Trophoblast cell (in vitro differentiated cells and primary cell): ENCODE measurements at regions not wholly inside any gene's neighbourhood (a gene's known extent, or its start where the extent isn't known, plus 50 kb on each side); places are given as distances from the start of the nearest gene placed in this dataset.
A peak's percentile ranks its signal among the peaks of the same experiment; 100 is the strongest.

Experiments
- DNase-seq, 2 donors: peaks; one replicate each; pipeline ENCODE4 v3.0.0-alpha.2; 2016
- H2AFZ ChIP-seq: 2 replicates; pipeline ENCODE4 v1.6.1; 2013; ENCODE audit warnings: low read length, moderate library complexity, mild to moderate bottlenecking; ENCODE audit not compliant: insufficient read depth, poor library complexity
- H2AK5ac ChIP-seq: 2 replicates; pipeline ENCODE4 v1.6.1; 2013; ENCODE audit warnings: mild to moderate bottlenecking, low read length
- H2BK120ac ChIP-seq: 2 replicates; pipeline ENCODE4 v1.6.1; 2013; ENCODE audit warnings: low read length, mild to moderate bottlenecking, moderate library complexity; ENCODE audit not compliant: insufficient read depth, poor library complexity
- H2BK12ac ChIP-seq: 2 replicates; pipeline ENCODE4 v1.6.1; 2013; ENCODE audit warnings: mild to moderate bottlenecking, low read length, moderate library complexity
- H2BK5ac ChIP-seq: 2 replicates; pipeline ENCODE4 v1.6.1; 2013; ENCODE audit warnings: low read length, low read depth, moderate library complexity, mild to moderate bottlenecking; ENCODE audit not compliant: poor library complexity
- H3K14ac ChIP-seq: 2 replicates; pipeline ENCODE4 v1.6.1; 2013; ENCODE audit warnings: mild to moderate bottlenecking, low read length
- H3K18ac ChIP-seq: 2 replicates; pipeline ENCODE4 v1.6.1; 2013; ENCODE audit warnings: mild to moderate bottlenecking, low read length
- H3K23ac ChIP-seq: 2 replicates; pipeline ENCODE4 v1.6.1; 2013; ENCODE audit warnings: low read length
- H3K27ac ChIP-seq: 2 replicates; pipeline ENCODE4 v1.5.1; 2013; ENCODE audit warnings: low read depth, mild to moderate bottlenecking, inconsistent platforms, low read length, moderate library complexity
- H3K27me3 ChIP-seq: 2 replicates; pipeline ENCODE4 v1.6.1; 2013; ENCODE audit warnings: inconsistent platforms, mild to moderate bottlenecking, low read length, moderate library complexity; ENCODE audit not compliant: insufficient read depth
- H3K36me3 ChIP-seq, 2 experiments: 1 replicate in 1 of 2; 2 replicates in 1 of 2; pipeline ENCODE4 v1.6.1; 2013; ENCODE audit warnings: low read length in 2 of 2, mild to moderate bottlenecking in 2 of 2, moderate library complexity in 1 of 2; ENCODE audit not compliant: insufficient read depth in 2 of 2, control insufficient read depth in 1 of 2
- H3K4ac ChIP-seq: 2 replicates; pipeline ENCODE4 v1.6.1; 2013; ENCODE audit warnings: low read depth, mild to moderate bottlenecking, low read length, moderate library complexity
- H3K4me1 ChIP-seq, 2 experiments: 1 replicate in 1 of 2; 2 replicates in 1 of 2; pipeline ENCODE4 v1.6.1; 2013; ENCODE audit warnings: low read length in 2 of 2, mild to moderate bottlenecking in 2 of 2, moderate library complexity in 1 of 2; ENCODE audit not compliant: insufficient read depth in 2 of 2, control insufficient read depth in 1 of 2
- H3K4me2 ChIP-seq: 2 replicates; pipeline ENCODE4 v1.6.1; 2013; ENCODE audit warnings: inconsistent platforms, mild to moderate bottlenecking, low read length, moderate library complexity
- H3K4me3 ChIP-seq: 2 replicates; pipeline ENCODE4 v1.5.1; 2013; ENCODE audit warnings: mild to moderate bottlenecking, low read depth, low read length, inconsistent platforms
- H3K79me1 ChIP-seq: one replicate; pipeline ENCODE4 v1.6.1; 2013; ENCODE audit warnings: low read length
- H3K79me2 ChIP-seq: 2 replicates; pipeline ENCODE4 v1.6.1; 2013; ENCODE audit warnings: low read length, mild to moderate bottlenecking; ENCODE audit not compliant: control insufficient read depth, insufficient read depth, poor library complexity
- H3K9ac ChIP-seq: 2 replicates; pipeline ENCODE4 v1.6.1; 2013; ENCODE audit warnings: mild to moderate bottlenecking, low read length
- H3K9me3 ChIP-seq: 2 replicates; pipeline ENCODE4 v1.6.1; 2013; ENCODE audit warnings: low read depth, mild to moderate bottlenecking, control low read depth, inconsistent platforms, low read length; ENCODE audit not compliant: insufficient read depth
- H4K12ac ChIP-seq: 2 replicates; pipeline ENCODE4 v1.6.1; 2013; ENCODE audit warnings: low read depth, mild to moderate bottlenecking, low read length, moderate library complexity
- H4K8ac ChIP-seq: 2 replicates; pipeline ENCODE4 v1.6.1; 2013; ENCODE audit warnings: low read depth, mild to moderate bottlenecking, low read length, moderate library complexity
- H4K91ac ChIP-seq: one replicate; pipeline ENCODE4 v1.6.1; 2013; ENCODE audit warnings: low read depth, mild to moderate bottlenecking, low read length, moderate library complexity
- WGBS: extraction: QIAGEN DNeasy Blood & Tissue Kit; methylation state at CpG from one replicate; pipeline ENCODE4 v1.1.7; 2013; ENCODE audit warnings: missing lambda C conversion rate; ENCODE audit not compliant: insufficient read length, insufficient coverage; ENCODE audit errors: extremely low coverage; 5-methylcytosine and 5-hydroxymethylcytosine counted together

DNA sequence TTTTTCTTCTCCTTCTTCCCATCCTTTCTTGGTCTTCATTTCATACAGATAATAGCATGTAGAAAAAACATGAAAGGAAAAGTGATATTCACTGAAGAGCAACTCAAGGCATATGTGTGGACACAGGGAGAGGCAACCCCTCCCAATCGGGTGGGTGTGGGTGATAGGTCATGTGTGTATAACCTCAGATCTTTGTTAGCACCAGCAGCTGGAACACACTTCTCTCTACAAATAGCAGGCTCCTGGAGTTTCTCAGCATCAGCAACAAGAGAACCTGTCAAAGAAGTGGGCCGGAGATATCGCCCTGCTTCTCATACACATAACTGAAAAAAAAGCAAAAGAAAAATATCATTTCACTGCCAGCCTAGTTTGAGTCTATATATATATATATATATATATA is 426.4 kb downstream of the DTWD2 start:
- H3K36me3 ChIP-seq, result no peaks in the 10 kb centered on the region
- H3K14ac ChIP-seq, result no peak overlapping the region
- no peak overlapping the region for H3K4me3 ChIP-seq
- H2BK120ac ChIP-seq, result no peak overlapping the region
- H3K9ac ChIP-seq, result no peak overlapping the region
- no peak overlapping the region for H3K4ac ChIP-seq
- no peak overlapping the region for H3K23ac ChIP-seq
- no peak overlapping the region for H4K8ac ChIP-seq
- H3K27ac ChIP-seq, result no peak overlapping the region
- no peak overlapping the region for H4K12ac ChIP-seq
- H3K9me3 ChIP-seq, result no peaks in the 10 kb centered on the region
- H3K18ac ChIP-seq, result no peak overlapping the region
- no peak for DNase-seq
- no peak overlapping the region for H2BK5ac ChIP-seq
- H2AK5ac ChIP-seq, result no peak overlapping the region
- no peak overlapping the region for H3K4me2 ChIP-seq
- no peaks in the 10 kb centered on the region for H3K27me3 ChIP-seq
- no peaks in the 10 kb centered on the region for H3K79me2 ChIP-seq
- H4K91ac ChIP-seq, result no peak overlapping the region
- peaks cover 0 to 3% of the 10 kb centered on the region in 2 experiments for H3K4me1 ChIP-seq
- no peak overlapping the region for H2AFZ ChIP-seq
- WGBS, result no CpG with 5 or more reads among the region's 3 CpGs
- H2BK12ac ChIP-seq, result no peak overlapping the region
- no peaks in the 10 kb centered on the region for H3K79me1 ChIP-seq

DNA sequence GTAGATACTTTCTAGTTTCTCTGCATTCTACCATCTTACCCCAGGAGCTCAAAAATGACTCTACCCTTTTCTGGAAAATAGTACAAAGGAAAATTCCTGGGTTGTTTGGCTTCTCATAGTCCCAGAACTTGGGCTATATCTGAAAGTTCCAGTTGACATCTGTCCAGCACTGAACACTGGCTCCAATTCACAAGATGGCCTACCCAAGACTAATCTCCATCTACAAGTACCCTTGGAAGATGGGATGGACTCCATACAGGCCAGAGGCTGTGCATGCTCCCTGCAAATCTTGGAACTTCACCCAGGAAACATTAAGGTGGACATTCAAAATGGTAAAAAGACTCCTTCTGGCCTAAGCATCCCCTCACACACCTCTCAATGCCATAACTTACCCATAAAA is 427.1 kb downstream of the DTWD2 start:
- no peak overlapping the region for H3K4ac ChIP-seq
- H3K36me3 ChIP-seq, result no peaks in the 10 kb centered on the region
- H2BK5ac ChIP-seq, result no peak overlapping the region
- no peak overlapping the region for H4K8ac ChIP-seq
- H3K18ac ChIP-seq, result no peak overlapping the region
- H3K14ac ChIP-seq, result no peak overlapping the region
- H3K27me3 ChIP-seq, result no peaks in the 10 kb centered on the region
- H3K79me1 ChIP-seq, result no peaks in the 10 kb centered on the region
- no peaks in the 10 kb centered on the region for H3K79me2 ChIP-seq
- H2BK12ac ChIP-seq, result no peak overlapping the region
- H4K91ac ChIP-seq, result no peak overlapping the region
- H2AK5ac ChIP-seq, result no peak overlapping the region
- H3K23ac ChIP-seq, result no peak overlapping the region
- H2AFZ ChIP-seq, result no peak overlapping the region
- no peak overlapping the region for H3K9ac ChIP-seq
- no peaks in the 10 kb centered on the region for H3K9me3 ChIP-seq
- no peak overlapping the region for H4K12ac ChIP-seq
- no peak overlapping the region for H2BK120ac ChIP-seq
- no peak overlapping the region for H3K27ac ChIP-seq
- no peak for DNase-seq
- no peak overlapping the region for H3K4me2 ChIP-seq
- H3K4me1 ChIP-seq, result peaks cover 0 to 3% of the 10 kb centered on the region in 2 experiments
- H3K4me3 ChIP-seq, result no peak overlapping the region

DNA sequence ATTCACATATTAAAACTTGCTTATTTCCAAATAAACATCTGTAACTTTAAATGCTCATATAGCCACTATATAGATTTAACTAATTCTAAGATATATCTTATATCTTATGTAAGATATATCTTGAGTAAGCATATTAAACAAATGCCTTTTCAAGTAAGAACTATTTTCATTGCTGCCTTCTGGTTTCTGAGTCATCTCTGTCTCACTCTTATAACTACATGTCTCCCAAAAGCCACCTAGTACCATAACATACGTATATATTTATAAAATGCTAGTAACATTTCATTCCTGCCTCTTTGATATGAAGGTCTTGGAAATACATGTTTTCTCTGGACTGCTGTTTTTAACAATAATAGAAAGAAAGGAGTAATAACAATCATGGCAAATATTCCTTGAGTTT is 429.5 kb downstream of the DTWD2 start:
- no peak overlapping the region for H2BK12ac ChIP-seq
- no peaks in the 10 kb centered on the region for H3K79me1 ChIP-seq
- no peak overlapping the region for H2AK5ac ChIP-seq
- no peak overlapping the region for H2BK5ac ChIP-seq
- no peak overlapping the region for H3K14ac ChIP-seq
- H4K12ac ChIP-seq, result no peak overlapping the region
- no peaks in the 10 kb centered on the region for H3K36me3 ChIP-seq
- H3K9me3 ChIP-seq, result no peaks in the 10 kb centered on the region
- H2BK120ac ChIP-seq, result no peak overlapping the region
- H2AFZ ChIP-seq, result no peak overlapping the region
- H3K4me1 ChIP-seq, result peaks cover 0 to 5% of the 10 kb centered on the region in 2 experiments
- no peak overlapping the region for H3K23ac ChIP-seq
- DNase-seq, result no peak
- no peak overlapping the region for H3K9ac ChIP-seq
- no peak overlapping the region for H3K27ac ChIP-seq
- H3K79me2 ChIP-seq, result no peaks in the 10 kb centered on the region
- no peak overlapping the region for H3K4me3 ChIP-seq
- H3K27me3 ChIP-seq, result no peaks in the 10 kb centered on the region
- H3K4ac ChIP-seq, result no peak overlapping the region
- WGBS, result no CpG with 5 or more reads among the region's 1 CpG
- no peak overlapping the region for H3K4me2 ChIP-seq
- H3K18ac ChIP-seq, result no peak overlapping the region
- no peak overlapping the region for H4K91ac ChIP-seq
- no peak overlapping the region for H4K8ac ChIP-seq

DNA sequence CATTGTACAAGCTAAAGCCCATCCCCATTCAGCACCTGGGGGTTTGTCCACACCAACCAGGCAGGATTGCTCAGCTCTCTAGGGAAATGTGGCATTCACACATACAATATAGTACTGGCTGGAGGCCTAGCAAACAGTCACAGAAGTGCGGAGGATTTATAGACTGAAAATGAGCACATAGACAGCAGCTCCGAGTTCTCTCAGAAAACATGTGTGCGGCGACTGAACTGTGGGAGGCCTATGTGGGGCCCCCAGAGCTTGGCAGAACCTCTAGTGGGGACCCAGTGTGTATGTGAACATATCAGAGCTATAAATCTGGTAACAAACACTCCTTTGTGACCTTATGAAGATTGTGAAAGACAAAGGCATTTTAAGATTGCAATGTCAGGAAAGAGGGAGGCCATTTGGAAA is 431.1 kb downstream of the DTWD2 start:
- no peak overlapping the region for H2AK5ac ChIP-seq
- H2BK120ac ChIP-seq, result no peak overlapping the region

More for the DNA sequence above, 431.1 kb downstream of the DTWD2 start:
- Histone ChIP-seq H3K36me3 (no peaks in the 10 kb centered on the region), H3K79me2 (no peaks in the 10 kb centered on the region), H4K91ac (no peak overlapping the region), H3K4me3 (no peak overlapping the region), H3K79me1 (no peaks in the 10 kb centered on the region), H3K27me3 (no peaks in the 10 kb centered on the region), H3K4ac (no peak overlapping the region), H3K27ac (no peak overlapping the region), H2BK12ac (no peak overlapping the region), H2AFZ (no peak overlapping the region), H3K23ac (no peak overlapping the region), H4K12ac (no peak overlapping the region), H3K14ac (no peak overlapping the region), H4K8ac (no peak overlapping the region), H3K18ac (no peak overlapping the region), H3K4me2 (no peak overlapping the region), H3K9me3 (no peaks in the 10 kb centered on the region), H3K9ac (no peak overlapping the region), H2BK5ac (no peak overlapping the region), H3K4me1 (peaks cover 0 to 5% of the 10 kb centered on the region in 2 experiments)
- peak in 1 of 2 donors; percentile 53 for DNase-seq
- WGBS, result no CpG with 5 or more reads among the region's 4 CpGs
